K562 (cell line): ENCODE measurements at regions not wholly inside any gene's neighbourhood (a gene's known extent, or its start where the extent isn't known, plus 50 kb on each side); places are given as distances from the start of the nearest gene placed in this dataset.
"Not testable (repeated sequence)": the region's sequence is repeated elsewhere in the genome, so short reads cannot be mapped to it uniquely, and the experiment has no call there.

ENCODE experiments used
- ATAC-seq: fragments of 200-7000 bp; cut with Tn5 transposase; 3 replicates; pipeline ENCODE4 v1.9.1; 2020; ENCODE audit warnings: moderate library complexity
- BruUV-seq: library from RNA; stranded (reverse); fragments of 400-500 nt; replicated peaks from 2 replicates; lab custom pipeline; 2021; lab: Mats Ljungman, UMichigan
- CTCF ChIA-PET: fragments of 300-600 bp; formaldehyde crosslinking; extraction: SDS; loops from one replicate; lab custom pipeline; 2021; ENCODE audit warnings: low intra/inter-chr PET ratio; lab: Yijun Ruan, JAX
- POLR2A ChIA-PET: fragments of 300-600, 350-650 bp; sonication (Branson Sonifier 250); formaldehyde crosslinking; extraction: SDS; loops from one replicate; lab custom pipeline; 2021; ENCODE audit warnings: antibody characterized with exemption, inconsistent platforms; lab: Yijun Ruan, JAX
- DNase-seq, 4 experiments: peaks; one replicate each; pipeline versions ENCODE4 v3.0.0 to v3.0.0-alpha.2; 2011 to 2018; ENCODE audit warnings: low spot score in 3 of 4, mixed read lengths in 3 of 4; ENCODE audit errors: extremely low read depth in 1 of 4
- FAIRE-seq: peaks from 2 replicates; lab custom pipeline; 2011; peaks lifted over from hg19 to GRCh38; lab: Jason Lieb, UNC
- H2AFZ ChIP-seq: 2 replicates; pipeline ENCODE4 v1.6.0; 2011; ENCODE audit warnings: low read depth, low read length, control low read depth, inconsistent platforms
- H3K27ac ChIP-seq: fragments of 200-600 bp; 3 replicates; pipeline ENCODE4 v1.8.0; 2011; ENCODE audit warnings: low read depth, mild to moderate bottlenecking, control low read depth, inconsistent platforms, low read length, moderate library complexity, mixed read lengths; ENCODE audit errors: extremely low read depth
- H3K27me3 ChIP-seq, 2 experiments: fragments of 300-600 bp in 1 of 2; 2 replicates in 1 of 2; 3 replicates in 1 of 2; pipeline versions ENCODE4 v1.6.0 to v1.8.0; 2011; ENCODE audit warnings: inconsistent platforms in 2 of 2, low read length in 2 of 2, mild to moderate bottlenecking in 1 of 2, mixed read lengths in 1 of 2, moderate library complexity in 1 of 2; ENCODE audit not compliant: control insufficient read depth in 2 of 2, insufficient read depth in 2 of 2
- H3K36me3 ChIP-seq: fragments of 300-600 bp; 3 replicates; pipeline ENCODE4 v1.8.0; 2011; ENCODE audit warnings: mild to moderate bottlenecking, low read length, inconsistent platforms; ENCODE audit not compliant: control insufficient read depth, insufficient read depth
- H3K4me1 ChIP-seq, 2 experiments: fragments of 200-600 bp in 1 of 2; replicated peaks in 1 of 2; 2 replicates in 1 of 2; 3 replicates in 1 of 2; pipeline versions ENCODE4 v1.5.1 to v1.8.0; 2011; ENCODE audit warnings: inconsistent platforms in 2 of 2, low read length in 2 of 2, mild to moderate bottlenecking in 1 of 2, mixed read lengths in 1 of 2, moderate library complexity in 1 of 2; ENCODE audit not compliant: control insufficient read depth in 2 of 2, insufficient read depth in 2 of 2
- H3K4me2 ChIP-seq: 2 replicates; pipeline ENCODE4 v1.6.1; 2011; ENCODE audit warnings: low read length, control low read depth, inconsistent platforms, mixed read lengths; ENCODE audit not compliant: insufficient read depth
- H3K4me3 ChIP-seq: fragments of 200-600 bp; sonication (generic), shearing (Covaris generic); 2 replicates; pipeline ENCODE4 v1.5.1; 2016; ENCODE audit warnings: control low read depth, inconsistent platforms
- H3K79me2 ChIP-seq: fragments of 200-600 bp; 3 replicates; pipeline ENCODE4 v1.8.0; 2011; ENCODE audit warnings: low read length, inconsistent platforms; ENCODE audit not compliant: control insufficient read depth, insufficient read depth
- H3K9ac ChIP-seq, 2 experiments: 2 replicates each; pipeline versions ENCODE4 v1.6.0 to v1.6.1; 2011; ENCODE audit warnings: low read depth in 2 of 2, low read length in 2 of 2, control low read depth in 1 of 2, inconsistent platforms in 1 of 2, mild to moderate bottlenecking in 1 of 2, mixed read lengths in 1 of 2; ENCODE audit not compliant: insufficient read depth in 1 of 2
- H3K9me1 ChIP-seq: one replicate; pipeline ENCODE4 v1.6.0; 2011; ENCODE audit warnings: inconsistent platforms, mild to moderate bottlenecking, low read length, moderate library complexity; ENCODE audit not compliant: control insufficient read depth, insufficient read depth
- H3K9me3 ChIP-seq: replicated peaks from 2 replicates; pipeline ENCODE4 v1.5.1; 2011; ENCODE audit warnings: low read depth, low read length, inconsistent platforms; ENCODE audit not compliant: control insufficient read depth, insufficient read depth
- H4K20me1 ChIP-seq: replicated peaks from 2 replicates; pipeline ENCODE4 v1.6.1; 2011; ENCODE audit warnings: low read length, inconsistent platforms, mixed read lengths; ENCODE audit not compliant: control insufficient read depth, insufficient read depth
- DMBX1 ChIP-seq: fragments of 250-450 bp; sonication (Bioruptor Pico); IDR thresholded peaks from 2 replicates; pipeline ENCODE4 v1.8.0; 2022; ENCODE audit warnings: inconsistent platforms, mild to moderate bottlenecking, moderate library complexity, borderline replicate concordance
- FOXA3 ChIP-seq, 2 experiments: fragments of 450-650 bp in 1 of 2; sonication (generic) in 1 of 2; formaldehyde crosslinking; IDR thresholded peaks in 1 of 2; conservative IDR thresholded peaks in 1 of 2; 2 replicates each; pipeline versions ENCODE4 v1.4.0 to v1.8.0; 2020 to 2022; ENCODE audit warnings: mild to moderate bottlenecking in 2 of 2, missing genetic modification reagents in 1 of 2
- FOXJ2 ChIP-seq: fragments of 200-800 bp; sonication (Bioruptor generic); IDR thresholded peaks from 2 replicates; pipeline ENCODE4 v1.6.1; 2016; ENCODE audit warnings: missing genetic modification characterization, missing compliant biosample characterization
- FOXK2 ChIP-seq, 2 experiments: fragments of 450-650 bp; IDR thresholded peaks in 1 of 2; conservative IDR thresholded peaks in 1 of 2; 2 replicates each; pipeline ENCODE4 v1.6.1; 2016; ENCODE audit warnings: low read depth in 2 of 2, mild to moderate bottlenecking in 1 of 2
- NR2C1 ChIP-seq, 2 experiments: fragments of 450-650 bp; IDR thresholded peaks; 2 replicates each; pipeline ENCODE4 v1.6.1; 2017; ENCODE audit warnings: mild to moderate bottlenecking in 2 of 2, antibody characterized with exemption in 1 of 2, inconsistent platforms in 1 of 2, missing compliant biosample characterization in 1 of 2, missing genetic modification characterization in 1 of 2
- NR2C2 ChIP-seq, 2 experiments: fragments of 200-800 bp in 1 of 2; sonication (Bioruptor generic) in 1 of 2; sonication (generic) in 1 of 2; formaldehyde crosslinking in 1 of 2; IDR thresholded peaks; 2 replicates each; pipeline versions ENCODE4 v1.6.1 to v1.8.0; 2016 to 2022; ENCODE audit warnings: mild to moderate bottlenecking in 1 of 2, missing compliant biosample characterization in 1 of 2, missing genetic modification characterization in 1 of 2, missing genetic modification reagents in 1 of 2
- NRF1 ChIP-seq, 2 experiments: fragments of 450-650 bp; IDR thresholded peaks in 1 of 2; conservative IDR thresholded peaks in 1 of 2; 2 replicates each; pipeline ENCODE4 v1.6.1; 2014; ENCODE audit warnings: mild to moderate bottlenecking in 2 of 2
- PHF8 ChIP-seq: fragments of 200-600 bp; sonication (generic); IDR thresholded peaks from 2 replicates; pipeline ENCODE4 v1.6.1; 2012; ENCODE audit warnings: mixed run types, mild to moderate bottlenecking, inconsistent platforms, low read length, moderate library complexity, borderline replicate concordance
- RBFOX2 ChIP-seq: fragments of 200-400 bp; formaldehyde crosslinking; IDR thresholded peaks from 2 replicates; pipeline ENCODE4 v1.6.1; 2017; ENCODE audit warnings: low read depth, mild to moderate bottlenecking, low read length, moderate library complexity
- TAF7 ChIP-seq: fragments of 450-650 bp; IDR thresholded peaks from 2 replicates; pipeline ENCODE4 v1.6.1; 2016; ENCODE audit warnings: missing genetic modification characterization, missing compliant biosample characterization
- YY1 ChIP-seq, 3 experiments: IDR thresholded peaks; 2 replicates each; pipeline ENCODE4 v1.6.1; 2011; ENCODE audit warnings: low read length in 2 of 3, mild to moderate bottlenecking in 2 of 3, moderate library complexity in 2 of 3, borderline replicate concordance in 1 of 3, control low read depth in 1 of 3, low read depth in 1 of 3; ENCODE audit not compliant: insufficient read depth in 3 of 3, insufficient replicate concordance in 2 of 3, control insufficient read depth in 1 of 3, insufficient read length in 1 of 3; ENCODE audit errors: extremely low read depth in 1 of 3
- ZBTB17 ChIP-seq: fragments of 450-650 bp; formaldehyde crosslinking; IDR thresholded peaks from 2 replicates; pipeline ENCODE4 v1.4.0; 2020; ENCODE audit warnings: mild to moderate bottlenecking
- WGBS: fragments of 100-300 bp; shearing (Covaris generic); methylation state at CpG from one replicate; pipeline ENCODE4 v1.1.6; 2016; ENCODE audit warnings: low coverage, mixed read lengths; ENCODE audit not compliant: insufficient coverage; ENCODE audit errors: missing lambda C conversion rate; 5-methylcytosine and 5-hydroxymethylcytosine counted together
- in situ Hi-C: fragments of 300-500 bp; cut with MboI; formaldehyde crosslinking; loops from 4 replicates; pipeline ENCODE4 v1.15.0; 2018; ENCODE audit warnings: inconsistent platforms, mixed read lengths
- intact Hi-C: fragments of 100-400 bp; cut with micrococcal nuclease; formaldehyde crosslinking; loops from 2 replicates; pipeline ENCODE4 v1.14.2; 2022

GRCh38 chr5:29191269-29192048 is 2002.0 kb upstream of the CDH6 start:
- H4K20me1 ChIP-seq; ATAC-seq; CTCF ChIA-PET; H3K9me1 ChIP-seq; H3K36me3 ChIP-seq; TF ChIP-seq NR2C2 (CRISPR knock-in tag; IDR thresholded peaks at IDR 0.05): not testable (repeated sequence)
- Histone ChIP-seq H2AFZ (peak overlapping the region; percentile 55; the same call in 1 of the 2 replicates), H3K4me2 (peak overlapping the region; percentile 60), H3K9ac (peak overlapping the region; percentile 38 to 77; a peak in 2 of 4 replicates), H3K27ac (peak overlapping the region; percentile 62; the same call in 2 of the 3 replicates)
- TF ChIP-seq FOXA3 (CRISPR knock-in tag; conservative IDR thresholded peaks at IDR 0.05 in 1 of 2, IDR thresholded peaks at IDR 0.05 in 1 of 2), result peak; percentile 94 to 95
- 0 out of 2 replicates have a peak, but pooled peaks have one; percentile 21 for TF ChIP-seq RBFOX2
- 0 out of 2 replicates have a peak, but pooled peaks have one; percentile 47 for TF ChIP-seq DMBX1 (CRISPR knock-in tag)
- peak; percentile 62 for TF ChIP-seq NR2C2 (tag; IDR thresholded peaks at IDR 0.05)
- TF ChIP-seq NRF1 (conservative IDR thresholded peaks at IDR 0.05 in 1 of 2, IDR thresholded peaks at IDR 0.05 in 1 of 2), result 0 out of 4 replicates have a peak, but pooled peaks of 1 of the 2 experiments have one; percentile 14
- TF ChIP-seq PHF8, result peak; percentile 34; the same call in 1 of the 2 replicates
- TF ChIP-seq TAF7 (tag), result peak; percentile 19; the same call in 1 of the 2 replicates
- TF ChIP-seq YY1 (IDR thresholded peaks at IDR 0.05; ENCODE audit: borderline replicate concordance in 1 of 3, control insufficient read depth in 1 of 3, extremely low read depth in 1 of 3, insufficient read depth in 3 of 3, insufficient read length in 1 of 3, insufficient replicate concordance in 2 of 3, low read depth in 1 of 3, low read length in 2 of 3), result peak in 1 of 3 experiments; percentile 17
- TF ChIP-seq NR2C1 (IDR thresholded peaks at IDR 0.05), result peak; percentile 74
- TF ChIP-seq NR2C1 (tag; IDR thresholded peaks at IDR 0.05), result peak; percentile 83; the same call in 1 of the 2 replicates
- TF ChIP-seq ZBTB17 (CRISPR knock-in tag), result peak; percentile 76
- TF ChIP-seq FOXJ2 (tag), result peak; percentile 46; the same call in 1 of the 2 replicates
- 0 out of 4 replicates have a peak, but pooled peaks of 1 of the 2 experiments have one; percentile 43 for TF ChIP-seq FOXK2 (conservative IDR thresholded peaks at IDR 0.05 in 1 of 2, IDR thresholded peaks at IDR 0.05 in 1 of 2; ENCODE audit: low read depth in 2 of 2)
- TF ChIP-seq, all 486 proteins: peak for 12; not testable (repeated sequence) for 474
- in situ Hi-C loops, BruUV-seq, intact Hi-C loops, H3K4me3 ChIP-seq, H3K79me2 ChIP-seq, DNase-seq, FAIRE-seq, H3K9me3 ChIP-seq, H3K4me1 ChIP-seq, POLR2A ChIA-PET, H3K27me3 ChIP-seq: not testable (repeated sequence)
- WGBS, result 3% methylated on average over 14 of the region's 28 CpGs
